T-helper 1 cell (primary cell): ENCODE measurements at regions not wholly inside any gene's neighbourhood (a gene's known extent, or its start where the extent isn't known, plus 50 kb on each side); places are given as distances from the start of the nearest gene placed in this dataset.

Source experiments
- DNase-seq, 5 donors: peaks; one replicate each; pipeline ENCODE4 v3.0.0-alpha.2; 2012 to 2020

DNA sequence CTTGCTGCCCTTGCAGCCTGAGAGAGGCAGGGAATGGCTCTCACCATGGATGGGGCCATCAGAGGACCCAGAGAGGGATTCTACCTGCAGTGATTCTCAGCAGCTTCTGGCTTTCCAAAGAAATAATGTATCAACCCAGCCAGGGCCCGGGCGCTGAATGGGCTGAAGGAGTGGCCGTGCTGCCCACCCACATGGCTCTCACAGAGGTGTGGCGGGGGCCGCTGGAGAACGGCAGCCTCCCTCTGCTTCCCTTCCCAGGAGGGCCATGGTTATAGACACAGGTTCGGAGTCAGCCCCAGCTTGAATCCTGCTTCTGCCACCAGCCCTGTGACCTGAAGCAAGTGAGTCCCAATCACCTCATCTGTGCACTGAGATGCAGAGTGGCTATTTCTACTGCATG is 82.7 kb downstream of the THAP12 start:
- DNase-seq, result no peak

GRCh38 chr11:76296731-76297542 is 84.0 kb downstream of the THAP12 start:
- no peak for DNase-seq

DNA sequence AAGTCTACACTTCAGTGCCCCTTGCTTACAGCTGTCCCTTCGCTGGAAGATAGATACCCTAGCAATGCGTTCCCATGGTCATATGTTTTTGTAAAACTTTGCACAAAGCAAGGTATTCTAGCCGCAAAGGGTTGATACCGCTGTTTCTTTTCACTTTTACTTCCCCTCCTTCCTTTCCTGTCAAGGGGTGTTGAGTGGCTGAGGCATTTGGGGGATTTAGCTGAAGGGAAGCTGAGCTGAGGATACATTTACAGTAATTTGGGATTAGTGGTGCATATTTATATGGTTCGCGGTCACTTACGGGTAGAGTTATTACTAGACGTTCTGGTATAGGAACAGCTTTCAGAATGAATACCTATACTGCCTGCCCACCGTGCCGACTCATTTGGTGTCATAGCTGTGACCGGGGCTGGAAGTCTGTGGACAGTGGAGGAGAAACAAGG is 86.9 kb upstream of the WNT11 start:
- peak in 1 of 5 donors; percentile 70 for DNase-seq

DNA sequence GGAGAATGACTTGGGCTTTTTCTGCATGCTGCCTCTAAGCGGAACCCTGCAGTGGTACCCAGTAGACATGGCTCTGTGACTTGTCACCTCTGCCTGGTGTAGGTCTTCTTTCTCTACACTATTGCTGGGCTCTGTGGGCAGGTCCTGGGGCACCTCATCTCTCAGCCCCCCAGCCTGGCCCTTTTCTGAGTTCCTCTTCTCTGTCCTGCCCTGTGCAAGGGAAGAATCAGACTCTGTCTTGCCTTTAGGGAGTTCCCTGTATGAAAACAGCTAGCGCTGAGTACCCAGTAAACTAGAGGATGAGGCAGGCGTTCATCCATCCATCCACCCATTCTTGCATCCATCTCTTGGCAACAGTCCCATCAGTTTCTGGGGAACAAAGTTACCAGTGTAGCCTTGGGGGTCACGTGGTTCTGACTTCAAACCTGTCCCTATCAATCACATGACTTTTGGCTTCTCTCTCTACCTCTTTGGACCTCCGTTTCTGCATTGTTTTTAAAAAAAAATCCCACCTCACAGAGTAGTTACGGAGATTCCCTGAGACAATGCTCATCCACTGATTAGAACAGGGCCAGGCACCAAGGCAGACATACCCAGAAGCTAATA is 86.4 kb upstream of the WNT11 start:
- no peak for DNase-seq

GRCh38 chr11:76291576-76292526 is 85.5 kb upstream of the WNT11 start:
- no peak for DNase-seq

- DNase-seq, result peak in 1 of 5 donors; percentile 43
Measured at GRCh38 chr11:76288166-76288980, 82.1 kb upstream of the WNT11 start.

- no peak for DNase-seq
Measured at GRCh38 chr11:76287227-76287626, 80.9 kb upstream of the WNT11 start.

- DNase-seq, result no peak
Measured at GRCh38 chr11:76285397-76286104, 79.2 kb upstream of the WNT11 start.

GRCh38 chr11:76284161-76284560 is 77.9 kb upstream of the WNT11 start:
- DNase-seq, result no peak

DNA sequence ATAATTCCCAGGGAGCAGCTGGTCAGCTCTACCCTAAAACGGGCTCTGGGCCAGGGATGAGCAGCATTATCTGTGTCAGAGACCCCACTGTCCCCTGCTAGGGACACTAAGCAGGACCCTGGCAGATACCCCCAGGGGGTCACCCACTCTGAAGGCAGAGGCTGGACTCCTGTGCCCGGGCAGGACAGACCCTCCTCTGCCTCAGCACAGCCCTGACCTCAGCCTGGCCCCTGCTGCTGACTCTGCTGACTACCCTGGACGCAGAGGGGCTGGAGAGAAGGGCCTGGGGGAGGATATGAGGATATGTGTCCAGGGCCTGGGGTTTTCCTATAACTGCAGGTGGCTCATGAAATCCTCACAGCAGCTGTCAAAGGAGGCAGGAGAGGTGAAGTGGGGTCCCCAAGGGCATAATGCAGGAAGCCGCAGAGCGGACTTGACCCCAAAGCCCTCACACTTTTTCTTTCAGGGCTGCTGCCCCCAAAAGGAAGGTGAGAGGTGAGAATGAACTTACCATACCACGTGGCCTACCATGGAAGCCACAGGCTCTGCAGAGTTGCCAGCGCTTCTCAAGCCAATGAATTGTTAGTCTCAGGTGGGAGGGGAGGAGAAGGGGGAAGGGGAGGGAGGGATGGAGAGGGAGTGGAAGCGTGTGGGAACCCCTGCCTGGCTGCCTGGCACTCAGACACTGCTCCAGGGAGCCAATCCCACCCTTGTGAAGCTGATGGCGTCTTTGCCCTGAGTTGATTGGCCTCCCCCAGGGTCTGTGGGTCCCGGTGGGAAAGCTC is 76.7 kb upstream of the WNT11 start:
- DNase-seq, result no peak

GRCh38 chr11:76282172-76282571 is 75.9 kb upstream of the WNT11 start:
- no peak for DNase-seq

GRCh38 chr11:76281558-76281906 is 75.2 kb upstream of the WNT11 start:
- no peak for DNase-seq

DNA sequence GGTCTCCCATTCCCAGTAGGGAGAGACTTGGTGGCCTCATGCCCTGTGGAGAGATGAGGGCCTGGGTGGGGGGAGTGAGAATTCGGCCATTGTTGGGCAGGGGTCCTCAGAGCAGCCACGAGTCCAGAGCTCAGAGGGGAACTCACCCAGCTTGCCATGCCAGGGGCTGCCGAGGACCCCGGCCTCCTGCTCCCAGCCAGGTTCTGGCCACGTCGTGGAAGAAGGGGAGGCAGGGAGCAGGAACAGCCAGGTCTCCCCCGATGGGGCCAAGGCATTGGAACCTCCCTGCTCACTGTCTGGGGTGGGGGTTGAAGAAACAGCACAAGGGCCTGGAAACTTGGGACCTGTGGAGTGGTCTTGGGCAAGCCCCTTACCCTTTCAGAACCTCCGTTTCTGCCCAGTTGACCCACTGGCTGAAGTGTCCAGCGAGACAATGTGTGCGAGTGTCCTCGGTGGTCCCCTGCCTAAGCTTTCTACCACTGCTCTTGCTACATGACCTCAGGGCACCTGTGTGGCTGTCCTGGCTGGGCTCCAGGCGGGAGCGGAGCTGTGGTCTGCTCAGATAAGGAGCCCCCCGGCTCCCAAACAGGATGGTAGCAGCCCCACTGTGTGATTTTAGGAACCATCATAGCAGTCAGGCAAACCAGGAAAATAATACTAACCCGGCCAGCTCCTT is 74.7 kb upstream of the WNT11 start:
- DNase-seq, result no peak

- no peak for DNase-seq
Measured at GRCh38 chr11:76280151-76280881, 74.0 kb upstream of the WNT11 start.

GRCh38 chr11:76279646-76280045 is 73.3 kb upstream of the WNT11 start:
- no peak for DNase-seq

- DNase-seq, result no peak
Measured at GRCh38 chr11:76279038-76279437, 72.7 kb upstream of the WNT11 start.

DNA sequence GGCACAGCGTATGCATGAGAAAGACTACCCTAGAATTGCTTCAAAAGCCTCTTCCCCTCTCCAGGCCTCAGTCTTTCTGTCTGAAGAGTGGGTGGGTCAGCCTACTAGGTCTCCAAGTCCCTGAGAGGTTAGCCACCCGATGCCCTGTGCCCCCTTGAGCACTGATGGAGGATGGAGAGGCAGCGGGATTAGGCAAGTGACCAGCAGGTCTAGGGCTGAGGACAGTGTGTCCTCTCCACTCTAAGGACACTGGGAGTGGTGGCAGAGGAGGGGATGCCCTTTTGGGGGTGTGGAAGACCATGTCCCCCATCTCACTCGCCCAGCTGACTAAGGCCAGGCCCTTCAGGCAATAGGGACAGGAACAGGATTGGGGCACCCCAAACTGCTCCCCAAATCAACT is 72.2 kb upstream of the WNT11 start:
- DNase-seq, result no peak

DNA sequence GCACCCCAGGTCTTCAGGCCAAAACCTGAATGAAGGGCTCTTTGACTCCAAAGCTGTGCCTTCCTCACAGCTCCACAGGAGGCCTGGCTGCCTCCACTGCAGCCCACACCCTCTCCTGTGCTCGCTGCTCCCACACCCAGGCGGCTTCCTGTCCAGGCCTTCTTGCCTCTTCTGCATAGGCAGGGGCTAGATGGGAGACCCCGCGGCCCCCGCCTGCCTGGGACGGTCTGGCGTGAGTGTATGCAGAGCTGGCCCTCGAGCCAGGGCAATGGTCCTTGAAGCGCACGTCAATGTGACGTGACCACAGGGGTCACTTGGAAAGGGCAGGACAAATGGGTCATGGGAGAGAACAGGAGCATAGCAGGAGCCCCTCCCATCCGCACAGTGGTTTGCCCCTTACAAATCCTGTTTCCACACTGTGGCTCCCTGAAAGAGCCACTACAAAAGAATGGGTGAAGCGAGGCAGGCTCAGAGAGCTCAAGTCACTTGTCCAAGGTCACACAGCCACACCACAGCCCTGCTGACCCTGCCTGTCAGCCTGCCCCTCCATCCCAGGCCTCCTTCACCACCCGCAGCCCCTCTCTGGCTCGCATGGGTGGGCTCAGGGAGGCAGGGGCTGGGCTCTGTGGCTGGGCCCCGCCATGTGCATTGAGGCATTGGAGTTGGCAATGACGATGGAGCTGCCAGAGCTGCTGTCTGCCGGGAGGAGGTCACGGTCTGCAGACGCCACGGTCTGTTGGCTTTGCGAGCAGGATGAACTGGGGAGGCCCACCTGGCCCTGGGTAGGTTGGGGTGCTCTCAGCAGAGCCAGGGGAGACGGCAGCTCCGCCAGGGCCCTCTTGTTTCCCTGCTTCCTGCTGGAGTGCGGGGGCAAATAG is 71.2 kb upstream of the WNT11 start:
- DNase-seq, result no peak

GRCh38 chr11:76276781-76277155 is 70.5 kb upstream of the WNT11 start:
- DNase-seq, result no peak
